ENCODE measurements at regions not wholly inside any gene's neighbourhood (a gene's known extent, or its start where the extent isn't known, plus 50 kb on each side); places are given as distances from the start of the nearest gene placed in this dataset.

DNA sequence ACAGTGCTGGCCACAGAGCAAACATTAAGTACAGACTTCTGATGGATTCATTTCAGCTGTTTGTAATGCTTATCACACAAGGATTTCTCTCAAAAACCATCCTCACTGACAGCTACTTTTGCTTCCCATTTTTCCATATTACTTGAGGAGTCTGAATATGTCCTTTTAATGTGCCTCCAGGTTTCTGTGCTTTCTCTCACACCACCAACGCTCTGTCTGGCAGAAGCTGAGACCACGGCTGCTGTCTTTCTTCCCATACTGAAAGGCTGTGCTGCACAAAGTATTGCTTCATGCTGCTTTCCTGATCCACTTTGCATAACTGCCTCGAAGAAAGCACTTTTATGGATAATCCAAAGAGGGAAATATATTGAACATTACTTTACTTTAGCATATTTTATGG is 312.1 kb upstream of the ZEB2 start:
- intact Hi-C loops (cut with micrococcal nuclease; ENCODE audit: unreplicated experiment), result no loop called here
- Histone ChIP-seq H2AFZ (no peak overlapping the region), H4K20me1 (ENCODE audit: insufficient read depth) (no peaks in the 10 kb centered on the region), H3F3A (ENCODE audit: insufficient read depth, low read depth) (no peaks in the 10 kb centered on the region), H3K4me2 (no peak overlapping the region), H3K9me2 (ENCODE audit: insufficient read depth) (no peaks in the 10 kb centered on the region), H3K4me3 (no peak overlapping the region), H3K36me3 (ENCODE audit: low read depth) (no peaks in the 10 kb centered on the region), H3K79me2 (ENCODE audit: low read depth) (no peaks in the 10 kb centered on the region), H3K4me1 (replicated peaks; ENCODE audit: insufficient read depth) (peaks cover 13% of the 10 kb centered on the region), H3K27ac (no peak overlapping the region), H3K27me3 (ENCODE audit: insufficient read depth, low read depth) (no peaks in the 10 kb centered on the region), H3K9me3 (ENCODE audit: insufficient read depth, low read depth) (no peaks in the 10 kb centered on the region)
- ChIA-PET POLR2A (ENCODE audit: unreplicated experiment) (no interaction called here), CTCF (no interaction called here)
- no TSS peak for BruUV-seq (replicated peaks)
- TF ChIP-seq EZH2 (IDR thresholded peaks at IDR 0.05; ENCODE audit: low read depth), result no peak
- TF ChIP-seq, protein P1, sequence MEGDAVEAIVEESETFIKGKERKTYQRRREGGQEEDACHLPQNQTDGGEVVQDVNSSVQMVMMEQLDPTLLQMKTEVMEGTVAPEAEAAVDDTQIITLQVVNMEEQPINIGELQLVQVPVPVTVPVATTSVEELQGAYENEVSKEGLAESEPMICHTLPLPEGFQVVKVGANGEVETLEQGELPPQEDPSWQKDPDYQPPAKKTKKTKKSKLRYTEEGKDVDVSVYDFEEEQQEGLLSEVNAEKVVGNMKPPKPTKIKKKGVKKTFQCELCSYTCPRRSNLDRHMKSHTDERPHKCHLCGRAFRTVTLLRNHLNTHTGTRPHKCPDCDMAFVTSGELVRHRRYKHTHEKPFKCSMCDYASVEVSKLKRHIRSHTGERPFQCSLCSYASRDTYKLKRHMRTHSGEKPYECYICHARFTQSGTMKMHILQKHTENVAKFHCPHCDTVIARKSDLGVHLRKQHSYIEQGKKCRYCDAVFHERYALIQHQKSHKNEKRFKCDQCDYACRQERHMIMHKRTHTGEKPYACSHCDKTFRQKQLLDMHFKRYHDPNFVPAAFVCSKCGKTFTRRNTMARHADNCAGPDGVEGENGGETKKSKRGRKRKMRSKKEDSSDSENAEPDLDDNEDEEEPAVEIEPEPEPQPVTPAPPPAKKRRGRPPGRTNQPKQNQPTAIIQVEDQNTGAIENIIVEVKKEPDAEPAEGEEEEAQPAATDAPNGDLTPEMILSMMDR (conservative IDR thresholded peaks at IDR 0.05), result no peak
- DNase-seq, result no peak

DNA sequence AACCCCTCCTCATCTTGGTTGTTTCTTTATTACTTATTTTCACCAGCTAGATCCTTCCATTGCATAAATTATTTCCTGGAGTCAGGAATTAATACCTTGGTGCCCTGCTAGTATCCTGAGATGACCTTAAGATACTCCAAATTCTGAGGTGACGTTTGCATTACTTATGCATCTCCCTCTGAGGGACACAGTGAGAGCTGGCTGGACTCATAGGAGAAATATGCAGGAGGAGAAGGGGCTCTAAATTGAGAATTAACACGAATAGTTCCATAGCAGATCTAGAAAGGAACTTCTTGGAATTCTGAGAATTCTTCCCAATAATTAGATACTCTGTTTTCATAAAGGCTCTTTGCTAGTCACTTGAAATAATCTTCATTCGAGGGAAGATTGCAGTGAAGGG is 310.6 kb upstream of the ZEB2 start:
- ChIA-PET CTCF (no interaction called here), POLR2A (ENCODE audit: unreplicated experiment) (no interaction called here)
- Histone ChIP-seq H3K4me3 (no peak overlapping the region), H2AFZ (no peak overlapping the region), H4K20me1 (ENCODE audit: insufficient read depth) (no peaks in the 10 kb centered on the region), H3F3A (ENCODE audit: insufficient read depth, low read depth) (no peaks in the 10 kb centered on the region), H3K27me3 (ENCODE audit: insufficient read depth, low read depth) (no peaks in the 10 kb centered on the region), H3K9me3 (ENCODE audit: insufficient read depth, low read depth) (no peaks in the 10 kb centered on the region), H3K4me1 (replicated peaks; ENCODE audit: insufficient read depth) (peaks cover 7% of the 10 kb centered on the region), H3K79me2 (ENCODE audit: low read depth) (no peaks in the 10 kb centered on the region), H3K9me2 (ENCODE audit: insufficient read depth) (no peaks in the 10 kb centered on the region), H3K4me2 (no peak overlapping the region), H3K36me3 (ENCODE audit: low read depth) (no peaks in the 10 kb centered on the region), H3K27ac (no peak overlapping the region)
- intact Hi-C loops (cut with micrococcal nuclease; ENCODE audit: unreplicated experiment), result no loop called here
- no TSS peak for BruUV-seq (replicated peaks)
- TF ChIP-seq EZH2 (IDR thresholded peaks at IDR 0.05; ENCODE audit: low read depth), result no peak
- TF ChIP-seq, protein P1 (conservative IDR thresholded peaks at IDR 0.05), result no peak
- no peak for DNase-seq

DNA sequence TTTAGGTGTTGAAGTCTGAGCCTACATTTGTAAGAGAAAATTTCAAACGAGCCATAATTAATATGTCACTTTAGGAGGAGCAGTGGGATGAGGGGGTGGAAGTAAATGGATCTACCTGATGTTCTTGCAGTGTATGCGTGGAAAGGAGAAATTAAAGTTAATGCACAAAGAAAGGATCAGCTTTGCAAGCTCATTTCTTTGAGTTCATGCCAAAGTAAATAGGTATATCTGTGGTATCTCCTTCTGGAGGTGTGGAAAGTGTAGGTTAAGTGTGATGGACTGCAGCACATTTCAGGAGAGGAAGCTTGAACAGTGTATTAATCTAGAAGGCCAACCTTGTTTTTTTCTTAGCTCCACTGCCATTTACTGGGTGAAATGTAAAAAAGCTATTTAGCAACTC is 307.5 kb upstream of the ZEB2 start:
- no peak overlapping the region for H2AFZ ChIP-seq
- DNase-seq, result no peak
- intact Hi-C loops (cut with micrococcal nuclease; ENCODE audit: unreplicated experiment), result no loop called here
- TF ChIP-seq EZH2 (IDR thresholded peaks at IDR 0.05; ENCODE audit: low read depth), result no peak
- TF ChIP-seq, protein P1 (conservative IDR thresholded peaks at IDR 0.05), result no peak
- no peaks in the 10 kb centered on the region for H3K79me2 ChIP-seq (ENCODE audit: low read depth)
- no TSS peak for BruUV-seq (replicated peaks)
- no peak overlapping the region for H3K4me2 ChIP-seq
- CTCF ChIA-PET, result no interaction called here
- POLR2A ChIA-PET (ENCODE audit: unreplicated experiment), result no interaction called here
- H3F3A ChIP-seq (ENCODE audit: insufficient read depth, low read depth), result no peaks in the 10 kb centered on the region
- no peaks in the 10 kb centered on the region for H3K36me3 ChIP-seq (ENCODE audit: low read depth)
- H4K20me1 ChIP-seq (ENCODE audit: insufficient read depth), result no peaks in the 10 kb centered on the region
- H3K27ac ChIP-seq, result no peak overlapping the region
- H3K4me3 ChIP-seq, result no peak overlapping the region
- no peaks in the 10 kb centered on the region; the same call in 1 of the 2 replicates for H3K9me3 ChIP-seq (ENCODE audit: insufficient read depth, low read depth)
- no peaks in the 10 kb centered on the region for H3K27me3 ChIP-seq (ENCODE audit: insufficient read depth, low read depth)
- no peaks in the 10 kb centered on the region for H3K9me2 ChIP-seq (ENCODE audit: insufficient read depth)
- no peaks in the 10 kb centered on the region for H3K4me1 ChIP-seq (replicated peaks; ENCODE audit: insufficient read depth)
